ENCODE measurements at regions not wholly inside any gene's neighbourhood (a gene's known extent, or its start where the extent isn't known, plus 50 kb on each side); places are given as distances from the start of the nearest gene placed in this dataset.

DNA sequence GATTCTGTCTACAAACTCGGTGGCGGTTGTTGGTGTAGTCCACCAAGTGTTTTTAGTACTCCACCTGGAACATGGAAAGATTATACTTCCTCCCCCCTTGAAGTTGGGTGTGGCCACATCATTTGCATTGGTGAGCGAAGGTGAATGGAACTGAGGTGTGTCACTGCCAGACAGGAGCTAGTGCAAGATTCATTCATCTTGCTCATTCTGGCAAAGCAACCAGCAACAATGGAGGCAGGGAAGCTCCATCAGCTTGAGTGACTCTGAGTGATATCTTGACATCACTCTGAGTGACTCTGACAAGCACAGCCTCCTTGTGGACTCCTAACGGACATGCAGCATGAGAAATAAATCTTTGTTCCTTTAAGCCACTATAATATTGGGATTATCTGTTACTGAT lies 54.7 kb upstream of the SLC1A4 start:
- TF ChIP-seq, protein P1, sequence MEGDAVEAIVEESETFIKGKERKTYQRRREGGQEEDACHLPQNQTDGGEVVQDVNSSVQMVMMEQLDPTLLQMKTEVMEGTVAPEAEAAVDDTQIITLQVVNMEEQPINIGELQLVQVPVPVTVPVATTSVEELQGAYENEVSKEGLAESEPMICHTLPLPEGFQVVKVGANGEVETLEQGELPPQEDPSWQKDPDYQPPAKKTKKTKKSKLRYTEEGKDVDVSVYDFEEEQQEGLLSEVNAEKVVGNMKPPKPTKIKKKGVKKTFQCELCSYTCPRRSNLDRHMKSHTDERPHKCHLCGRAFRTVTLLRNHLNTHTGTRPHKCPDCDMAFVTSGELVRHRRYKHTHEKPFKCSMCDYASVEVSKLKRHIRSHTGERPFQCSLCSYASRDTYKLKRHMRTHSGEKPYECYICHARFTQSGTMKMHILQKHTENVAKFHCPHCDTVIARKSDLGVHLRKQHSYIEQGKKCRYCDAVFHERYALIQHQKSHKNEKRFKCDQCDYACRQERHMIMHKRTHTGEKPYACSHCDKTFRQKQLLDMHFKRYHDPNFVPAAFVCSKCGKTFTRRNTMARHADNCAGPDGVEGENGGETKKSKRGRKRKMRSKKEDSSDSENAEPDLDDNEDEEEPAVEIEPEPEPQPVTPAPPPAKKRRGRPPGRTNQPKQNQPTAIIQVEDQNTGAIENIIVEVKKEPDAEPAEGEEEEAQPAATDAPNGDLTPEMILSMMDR (IDR thresholded peaks at IDR 0.05), result no peak
- no peak for TF ChIP-seq EP300 (IDR thresholded peaks at IDR 0.05)
